K562 (cell line): ENCODE measurements at regions not wholly inside any gene's neighbourhood (a gene's known extent, or its start where the extent isn't known, plus 50 kb on each side); places are given as distances from the start of the nearest gene placed in this dataset.

Experiments used
- ATAC-seq: fragments of 200-7000 bp; cut with Tn5 transposase; 3 replicates; pipeline ENCODE4 v1.9.1; 2020; ENCODE audit warnings: moderate library complexity
- BruUV-seq: library from RNA; stranded (reverse); fragments of 400-500 nt; replicated peaks from 2 replicates; lab custom pipeline; 2021; lab: Mats Ljungman, UMichigan
- CTCF ChIA-PET: fragments of 300-600 bp; formaldehyde crosslinking; extraction: SDS; loops from one replicate; lab custom pipeline; 2021; ENCODE audit warnings: low intra/inter-chr PET ratio; lab: Yijun Ruan, JAX
- POLR2A ChIA-PET: fragments of 300-600, 350-650 bp; sonication (Branson Sonifier 250); formaldehyde crosslinking; extraction: SDS; loops from one replicate; lab custom pipeline; 2021; ENCODE audit warnings: antibody characterized with exemption, inconsistent platforms; lab: Yijun Ruan, JAX
- DNase-seq, 4 experiments: peaks; one replicate each; pipeline versions ENCODE4 v3.0.0 to v3.0.0-alpha.2; 2011 to 2018; ENCODE audit warnings: low spot score in 3 of 4, mixed read lengths in 3 of 4; ENCODE audit errors: extremely low read depth in 1 of 4
- FAIRE-seq: peaks from 2 replicates; lab custom pipeline; 2011; peaks lifted over from hg19 to GRCh38; lab: Jason Lieb, UNC
- H2AFZ ChIP-seq: 2 replicates; pipeline ENCODE4 v1.6.0; 2011; ENCODE audit warnings: low read depth, low read length, control low read depth, inconsistent platforms
- H3K27ac ChIP-seq: fragments of 200-600 bp; 3 replicates; pipeline ENCODE4 v1.8.0; 2011; ENCODE audit warnings: low read depth, mild to moderate bottlenecking, control low read depth, inconsistent platforms, low read length, moderate library complexity, mixed read lengths; ENCODE audit errors: extremely low read depth
- H3K27me3 ChIP-seq, 2 experiments: fragments of 300-600 bp in 1 of 2; 2 replicates in 1 of 2; 3 replicates in 1 of 2; pipeline versions ENCODE4 v1.6.0 to v1.8.0; 2011; ENCODE audit warnings: inconsistent platforms in 2 of 2, low read length in 2 of 2, mild to moderate bottlenecking in 1 of 2, mixed read lengths in 1 of 2, moderate library complexity in 1 of 2; ENCODE audit not compliant: control insufficient read depth in 2 of 2, insufficient read depth in 2 of 2
- H3K36me3 ChIP-seq: fragments of 300-600 bp; 3 replicates; pipeline ENCODE4 v1.8.0; 2011; ENCODE audit warnings: mild to moderate bottlenecking, low read length, inconsistent platforms; ENCODE audit not compliant: control insufficient read depth, insufficient read depth
- H3K4me1 ChIP-seq, 2 experiments: fragments of 200-600 bp in 1 of 2; replicated peaks in 1 of 2; 2 replicates in 1 of 2; 3 replicates in 1 of 2; pipeline versions ENCODE4 v1.5.1 to v1.8.0; 2011; ENCODE audit warnings: inconsistent platforms in 2 of 2, low read length in 2 of 2, mild to moderate bottlenecking in 1 of 2, mixed read lengths in 1 of 2, moderate library complexity in 1 of 2; ENCODE audit not compliant: control insufficient read depth in 2 of 2, insufficient read depth in 2 of 2
- H3K4me2 ChIP-seq: 2 replicates; pipeline ENCODE4 v1.6.1; 2011; ENCODE audit warnings: low read length, control low read depth, inconsistent platforms, mixed read lengths; ENCODE audit not compliant: insufficient read depth
- H3K4me3 ChIP-seq: fragments of 200-600 bp; sonication (generic), shearing (Covaris generic); 2 replicates; pipeline ENCODE4 v1.5.1; 2016; ENCODE audit warnings: control low read depth, inconsistent platforms
- H3K79me2 ChIP-seq: fragments of 200-600 bp; 3 replicates; pipeline ENCODE4 v1.8.0; 2011; ENCODE audit warnings: low read length, inconsistent platforms; ENCODE audit not compliant: control insufficient read depth, insufficient read depth
- H3K9ac ChIP-seq, 2 experiments: 2 replicates each; pipeline versions ENCODE4 v1.6.0 to v1.6.1; 2011; ENCODE audit warnings: low read depth in 2 of 2, low read length in 2 of 2, control low read depth in 1 of 2, inconsistent platforms in 1 of 2, mild to moderate bottlenecking in 1 of 2, mixed read lengths in 1 of 2; ENCODE audit not compliant: insufficient read depth in 1 of 2
- H3K9me1 ChIP-seq: one replicate; pipeline ENCODE4 v1.6.0; 2011; ENCODE audit warnings: inconsistent platforms, mild to moderate bottlenecking, low read length, moderate library complexity; ENCODE audit not compliant: control insufficient read depth, insufficient read depth
- H3K9me3 ChIP-seq: replicated peaks from 2 replicates; pipeline ENCODE4 v1.5.1; 2011; ENCODE audit warnings: low read depth, low read length, inconsistent platforms; ENCODE audit not compliant: control insufficient read depth, insufficient read depth
- H4K20me1 ChIP-seq: replicated peaks from 2 replicates; pipeline ENCODE4 v1.6.1; 2011; ENCODE audit warnings: low read length, inconsistent platforms, mixed read lengths; ENCODE audit not compliant: control insufficient read depth, insufficient read depth
- ARID2 ChIP-seq: fragments of 450-650 bp; IDR thresholded peaks from 2 replicates; pipeline ENCODE4 v1.6.1; 2017; ENCODE audit warnings: antibody characterized with exemption, mild to moderate bottlenecking
- ATF7 ChIP-seq: fragments of 450-650 bp; IDR thresholded peaks from 2 replicates; pipeline ENCODE4 v1.7.1; 2014; ENCODE audit warnings: mild to moderate bottlenecking, moderate library complexity
- BCOR ChIP-seq: fragments of 450-650 bp; IDR thresholded peaks from 2 replicates; pipeline ENCODE4 v1.6.1; 2016
- BRCA1 ChIP-seq, 2 experiments: fragments of 450-650 bp in 1 of 2; sonication (generic) in 1 of 2; formaldehyde crosslinking in 1 of 2; IDR thresholded peaks; 2 replicates each; pipeline versions ENCODE4 v1.5.0 to v1.6.1; 2017 to 2020; ENCODE audit warnings: mild to moderate bottlenecking in 1 of 2, missing genetic modification reagents in 1 of 2
- ETV5 ChIP-seq: sonication (generic); formaldehyde crosslinking; IDR thresholded peaks from 2 replicates; pipeline ENCODE4 v1.4.0; 2020; ENCODE audit warnings: low read depth, mild to moderate bottlenecking, missing genetic modification reagents
- FOXP1 ChIP-seq: sonication (generic); formaldehyde crosslinking; IDR thresholded peaks from 2 replicates; pipeline ENCODE4 v1.8.0; 2022; ENCODE audit warnings: mild to moderate bottlenecking, missing genetic modification reagents
- FUS ChIP-seq: fragments of 200-400 bp; formaldehyde crosslinking; optimal IDR thresholded peaks from 2 replicates; pipeline ENCODE3; 2017; ENCODE audit warnings: low read depth, low read length
- KDM1A ChIP-seq, 2 experiments: fragments of 450-650 bp; IDR thresholded peaks; 2 replicates each; pipeline ENCODE4 v1.6.1; 2016; ENCODE audit warnings: mild to moderate bottlenecking in 2 of 2
- NCOR1 ChIP-seq: fragments of 450-650 bp; IDR thresholded peaks from 2 replicates; pipeline ENCODE4 v1.6.1; 2016; ENCODE audit warnings: mild to moderate bottlenecking, moderate library complexity
- POLR2B ChIP-seq: fragments of 450-650 bp; IDR thresholded peaks from 2 replicates; pipeline ENCODE4 v1.6.1; 2018; ENCODE audit warnings: low read depth; ENCODE audit not compliant: partially characterized antibody
- RAD21 ChIP-seq, 2 experiments: fragments of 250-450 bp in 1 of 2; fragments of 450-650 bp in 1 of 2; sonication (Bioruptor Pico) in 1 of 2; formaldehyde crosslinking in 1 of 2; IDR thresholded peaks in 1 of 2; conservative IDR thresholded peaks in 1 of 2; 2 replicates each; pipeline versions ENCODE4 v1.4.0 to v1.8.0; 2020 to 2022; ENCODE audit warnings: mild to moderate bottlenecking in 2 of 2, moderate library complexity in 1 of 2
- RAD51 ChIP-seq: fragments of 450-650 bp; IDR thresholded peaks from 2 replicates; pipeline ENCODE4 v1.7.1; 2016; ENCODE audit warnings: low read depth, mild to moderate bottlenecking, borderline replicate concordance
- RBM25 ChIP-seq: fragments of 200-400 bp; formaldehyde crosslinking; IDR thresholded peaks from 2 replicates; pipeline ENCODE4 v1.6.1; 2018; ENCODE audit warnings: low read length, low read depth, moderate library complexity; ENCODE audit not compliant: severe bottlenecking
- RNF2 ChIP-seq: sonication (generic); IDR thresholded peaks from 2 replicates; pipeline ENCODE4 v1.6.1; 2016
- SIN3A ChIP-seq, 2 experiments: fragments of 150-350 bp in 1 of 2; IDR thresholded peaks; 2 replicates each; pipeline ENCODE4 v1.6.1; 2011 to 2016; ENCODE audit warnings: borderline replicate concordance in 2 of 2, low read depth in 2 of 2, low read length in 2 of 2, mild to moderate bottlenecking in 2 of 2, moderate library complexity in 2 of 2; ENCODE audit not compliant: control insufficient read depth in 1 of 2
- USF1 ChIP-seq: sonication (generic); formaldehyde crosslinking; IDR thresholded peaks from 2 replicates; pipeline ENCODE4 v1.9.0; 2022; ENCODE audit warnings: mild to moderate bottlenecking, missing genetic modification reagents
- ZFP36 ChIP-seq: fragments of 150-350 bp; IDR thresholded peaks from 2 replicates; pipeline ENCODE4 v1.6.1; 2018; ENCODE audit warnings: low read length, low read depth; ENCODE audit not compliant: partially characterized antibody
- ZNF12 ChIP-seq: sonication (generic); formaldehyde crosslinking; IDR thresholded peaks from 2 replicates; pipeline ENCODE4 v1.4.0; 2020; ENCODE audit warnings: mild to moderate bottlenecking, missing genetic modification reagents
- ZNF140 ChIP-seq: fragments of 250-450 bp; sonication (Bioruptor Pico); IDR thresholded peaks from 2 replicates; pipeline ENCODE4 v1.8.0; 2021; ENCODE audit warnings: moderate library complexity, mild to moderate bottlenecking, inconsistent platforms
- ZNF174 ChIP-seq: fragments of 250-450 bp; sonication (Bioruptor Pico); IDR thresholded peaks from 2 replicates; pipeline ENCODE4 v1.4.0; 2020; ENCODE audit warnings: mild to moderate bottlenecking
- ZNF23 ChIP-seq: fragments of 250-450 bp; sonication (Bioruptor Pico); IDR thresholded peaks from 2 replicates; pipeline ENCODE4 v1.4.0; 2020; ENCODE audit warnings: mild to moderate bottlenecking
- ZNF655 ChIP-seq: fragments of 250-450 bp; sonication (Bioruptor Pico); IDR thresholded peaks from 2 replicates; pipeline ENCODE4 v1.5.0; 2021
- ZNF830 ChIP-seq: fragments of 250-450 bp; sonication (Bioruptor Pico); IDR thresholded peaks from 2 replicates; pipeline ENCODE4 v1.5.0; 2021; ENCODE audit warnings: mild to moderate bottlenecking
- ZSCAN32 ChIP-seq: fragments of 450-650 bp; formaldehyde crosslinking; IDR thresholded peaks from 2 replicates; pipeline ENCODE4 v1.4.0; 2020; ENCODE audit warnings: mild to moderate bottlenecking, moderate library complexity
- WGBS: fragments of 100-300 bp; shearing (Covaris generic); methylation state at CpG from one replicate; pipeline ENCODE4 v1.1.6; 2016; ENCODE audit warnings: low coverage, mixed read lengths; ENCODE audit not compliant: insufficient coverage; ENCODE audit errors: missing lambda C conversion rate; 5-methylcytosine and 5-hydroxymethylcytosine counted together
- in situ Hi-C: fragments of 300-500 bp; cut with MboI; formaldehyde crosslinking; loops from 4 replicates; pipeline ENCODE4 v1.15.0; 2018; ENCODE audit warnings: inconsistent platforms, mixed read lengths
- intact Hi-C: fragments of 100-400 bp; cut with micrococcal nuclease; formaldehyde crosslinking; loops from 2 replicates; pipeline ENCODE4 v1.14.2; 2022

- Histone ChIP-seq H3K4me3 (no peak overlapping the region), H4K20me1 (no peaks in the 10 kb centered on the region), H3K27me3 (peaks cover 4 to 8% of the 10 kb centered on the region in 2 experiments; a peak in 3 of 5 replicates), H3K9me3 (no peaks in the 10 kb centered on the region), H3K4me2 (no peak overlapping the region), H2AFZ (peak overlapping the region; percentile 56; the same call in 1 of the 2 replicates), H3K27ac (no peak overlapping the region), H3K79me2 (no peaks in the 10 kb centered on the region), H3K9ac (no peak overlapping the region), H3K36me3 (no peaks in the 10 kb centered on the region), H3K4me1 (no peaks in the 10 kb centered on the region; a peak in 1 of 5 replicates), H3K9me1 (no peaks in the 10 kb centered on the region)
- ChIA-PET POLR2A (interaction anchor here (0.6 kb wide), 1 partner anchor 209 kb away, joined by 3 read pairs; no protein-coding TSS in a partner anchor), CTCF (no interaction called here)
- FAIRE-seq (no peak), DNase-seq (no peak), ATAC-seq (peak; percentile 28; the same call in 2 of the 3 replicates)
- WGBS = 21% methylated on average over 7 of the region's 7 CpGs
- in situ Hi-C loops (no loop called here), intact Hi-C loops (no loop called here)
- no TSS peak for BruUV-seq
- peak; percentile 40 to 61; a peak in 2 of 4 replicates for TF ChIP-seq KDM1A (IDR thresholded peaks at IDR 0.05)
- no peak for TF ChIP-seq ATF7
- TF ChIP-seq ZNF655 (CRISPR knock-in tag) = no peak
- no peak for TF ChIP-seq ZNF174 (CRISPR knock-in tag)
- no peak for TF ChIP-seq BRCA1 (IDR thresholded peaks at IDR 0.05)
- TF ChIP-seq BRCA1 (CRISPR knock-in tag; IDR thresholded peaks at IDR 0.05) = no peak
- TF ChIP-seq ZFP36 = peak; percentile 68
- no peak for TF ChIP-seq SIN3A (IDR thresholded peaks at IDR 0.05; ENCODE audit: borderline replicate concordance in 2 of 2, control insufficient read depth in 1 of 2, low read depth in 2 of 2, low read length in 2 of 2)
- TF ChIP-seq USF1 (CRISPR knock-in tag) = peak; percentile 53
- TF ChIP-seq RBM25 = peak; percentile 84
- TF ChIP-seq ZNF140 (CRISPR knock-in tag) = no peak
- TF ChIP-seq ARID2 = no peak
- TF ChIP-seq ZSCAN32 (CRISPR knock-in tag) = no peak
- TF ChIP-seq FUS = no peak
- TF ChIP-seq ETV5 (CRISPR knock-in tag) = no peak
- TF ChIP-seq RAD51 = peak; percentile 36
- TF ChIP-seq BCOR = peak; percentile 71; the same call in 1 of the 2 replicates
- no peak for TF ChIP-seq NCOR1
- no peak for TF ChIP-seq POLR2B
- TF ChIP-seq FOXP1 = no peak
- TF ChIP-seq RNF2 = no peak
- no peak for TF ChIP-seq ZNF23
- TF ChIP-seq RAD21 (CRISPR knock-in tag; conservative IDR thresholded peaks at IDR 0.05 in 1 of 2, IDR thresholded peaks at IDR 0.05 in 1 of 2) = no peak
- TF ChIP-seq ZNF830 (CRISPR knock-in tag) = no peak
- no peak for TF ChIP-seq ZNF12 (CRISPR knock-in tag)
Measured at GRCh38 chr11:46175401-46176002, 54.2 kb upstream of the PHF21A start.
